ENCODE measurements at regions not wholly inside any gene's neighbourhood (a gene's known extent, or its start where the extent isn't known, plus 50 kb on each side); places are given as distances from the start of the nearest gene placed in this dataset.

GRCh38 chr1:29859126-29859525 lies 622.8 kb downstream of the PTPRU start (continued):
- TF ChIP-seq SKIL (IDR thresholded peaks at IDR 0.05; ENCODE audit: low read depth, poor library complexity, severe bottlenecking) (no peak), PBX3 (IDR thresholded peaks at IDR 0.05; ENCODE audit: insufficient replicate concordance, low read depth, low read length) (no peak), CREM (IDR thresholded peaks at IDR 0.05; ENCODE audit: low read depth) (no peak), ZNF687 (IDR thresholded peaks at IDR 0.05) (no peak)

GRCh38 chr1:29858646-29859045 lies 622.3 kb downstream of the PTPRU start:
- no peaks in the 10 kb centered on the region for H3K36me3 ChIP-seq (ENCODE audit: control insufficient read depth in 2 of 2, insufficient read depth in 2 of 2, low read length in 1 of 2)
- intact Hi-C loops (cut with micrococcal nuclease; ENCODE audit: unreplicated experiment) (no loop called here), in situ Hi-C loops (cut with MboI) (no loop called here)
- H3K4me1 ChIP-seq (ENCODE audit: control insufficient read depth, insufficient read depth, low read length): no peaks in the 10 kb centered on the region
- H3K9me3 ChIP-seq (replicated peaks; ENCODE audit: control insufficient read depth, insufficient read depth, low read length): peaks cover 2% of the 10 kb centered on the region; the same call in 1 of the 3 replicates
- POLR2A ChIA-PET: no interaction called here
- no TSS peak for BruUV-seq (replicated peaks)
- no peak for DNase-seq (ENCODE audit: low read depth, low spot score)
- no peak overlapping the region for H3K4me3 ChIP-seq
- CTCF ChIA-PET: no interaction called here
- FAIRE-seq: no peak
- SMC1A ChIA-PET (ENCODE audit: uncharacterized antibody, unreplicated experiment): no interaction called here
- no peaks in the 10 kb centered on the region; a peak in 1 of 4 replicates for H3K27me3 ChIP-seq (replicated peaks in 1 of 2; ENCODE audit: control insufficient read depth in 2 of 2, insufficient read depth in 2 of 2, low read length in 1 of 2)
- no peaks in the 10 kb centered on the region for H3K79me2 ChIP-seq (ENCODE audit: control insufficient read depth, insufficient read depth, low read length)
- no peaks in the 10 kb centered on the region for H4K20me1 ChIP-seq (ENCODE audit: control insufficient read depth, insufficient read depth)
- H3K4me2 ChIP-seq (ENCODE audit: control insufficient read depth, insufficient read depth): no peak overlapping the region
- H3K9ac ChIP-seq (ENCODE audit: control insufficient read depth, insufficient read depth, low read length): no peak overlapping the region
- 6% methylated on average over 6 of the region's 6 CpGs for WGBS (ENCODE audit: insufficient coverage, insufficient replicate concordance, low lambda C conversion rate, missing lambda C conversion rate)
- RAD21 ChIA-PET (ENCODE audit: unreplicated experiment): no interaction called here
- H3K27ac ChIP-seq (ENCODE audit: control insufficient read depth, insufficient read depth): no peak overlapping the region
- ATAC-seq: no peak
- H2AFZ ChIP-seq (ENCODE audit: control insufficient read depth, low read depth, low read length): no peak overlapping the region
- TF ChIP-seq BCL3 (IDR thresholded peaks at IDR 0.05; ENCODE audit: borderline replicate concordance, insufficient read depth, low read depth, low read length, poor library complexity, severe bottlenecking) (no peak), MYC (IDR thresholded peaks at IDR 0.05; ENCODE audit: insufficient read depth, insufficient read length, insufficient replicate concordance, low read length, severe bottlenecking) (no peak), STAT1 (conservative IDR thresholded peaks at IDR 0.05) (no peak), RFX5 (IDR thresholded peaks at IDR 0.05; ENCODE audit: low read depth, low read length) (no peak), SUZ12 (IDR thresholded peaks at IDR 0.05; ENCODE audit: unreplicated experiment) (no peak), SREBF1 (IDR thresholded peaks at IDR 0.05; ENCODE audit: low read length) (no peak), SMC3 (IDR thresholded peaks at IDR 0.05; ENCODE audit: borderline replicate concordance, low read length) (no peak), MYB (IDR thresholded peaks at IDR 0.05; ENCODE audit: borderline replicate concordance, low read depth, low read length) (no peak), IRF5 (IDR thresholded peaks at IDR 0.05; ENCODE audit: borderline replicate concordance) (no peak)
